VCaP (cell line): ENCODE measurements at regions not wholly inside any gene's neighbourhood (a gene's known extent, or its start where the extent isn't known, plus 50 kb on each side); places are given as distances from the start of the nearest gene placed in this dataset.

Source experiments
- H3K27ac ChIP-seq: fragments of 450-650 bp; 2 replicates; pipeline ENCODE4 v1.5.1; 2017
- TF ChIP-seq, protein P1 (sequence below): fragments of 450-650 bp; conservative IDR thresholded peaks from 2 replicates; pipeline ENCODE4 v1.5.1; 2017; ENCODE audit warnings: mild to moderate bottlenecking, moderate library complexity

- TF ChIP-seq, protein P1, sequence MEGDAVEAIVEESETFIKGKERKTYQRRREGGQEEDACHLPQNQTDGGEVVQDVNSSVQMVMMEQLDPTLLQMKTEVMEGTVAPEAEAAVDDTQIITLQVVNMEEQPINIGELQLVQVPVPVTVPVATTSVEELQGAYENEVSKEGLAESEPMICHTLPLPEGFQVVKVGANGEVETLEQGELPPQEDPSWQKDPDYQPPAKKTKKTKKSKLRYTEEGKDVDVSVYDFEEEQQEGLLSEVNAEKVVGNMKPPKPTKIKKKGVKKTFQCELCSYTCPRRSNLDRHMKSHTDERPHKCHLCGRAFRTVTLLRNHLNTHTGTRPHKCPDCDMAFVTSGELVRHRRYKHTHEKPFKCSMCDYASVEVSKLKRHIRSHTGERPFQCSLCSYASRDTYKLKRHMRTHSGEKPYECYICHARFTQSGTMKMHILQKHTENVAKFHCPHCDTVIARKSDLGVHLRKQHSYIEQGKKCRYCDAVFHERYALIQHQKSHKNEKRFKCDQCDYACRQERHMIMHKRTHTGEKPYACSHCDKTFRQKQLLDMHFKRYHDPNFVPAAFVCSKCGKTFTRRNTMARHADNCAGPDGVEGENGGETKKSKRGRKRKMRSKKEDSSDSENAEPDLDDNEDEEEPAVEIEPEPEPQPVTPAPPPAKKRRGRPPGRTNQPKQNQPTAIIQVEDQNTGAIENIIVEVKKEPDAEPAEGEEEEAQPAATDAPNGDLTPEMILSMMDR, result no peak
Observed at GRCh38 chr18:78865771-78866310, 113.8 kb upstream of the SALL3 start.

DNA sequence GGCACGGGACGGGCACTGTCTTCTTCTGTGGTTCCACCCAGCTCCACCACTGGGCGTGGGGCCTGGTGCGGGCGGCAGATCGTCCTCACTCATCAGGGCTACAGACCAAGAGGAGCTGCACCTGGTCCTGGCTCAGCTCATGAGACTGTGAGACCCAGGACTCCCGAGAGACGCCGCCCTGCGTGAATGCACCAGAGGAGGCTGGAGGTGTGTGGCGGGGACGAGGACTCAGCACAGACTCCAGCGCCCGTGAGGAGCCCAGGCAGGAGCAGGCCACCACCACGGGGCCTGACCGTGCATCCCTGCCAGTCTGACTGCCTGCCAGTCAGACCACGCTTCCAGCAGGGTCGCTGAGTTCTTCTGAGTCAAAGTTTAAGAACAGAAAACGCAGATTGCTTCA lies 112.5 kb upstream of the SALL3 start:
- no peak overlapping the region for H3K27ac ChIP-seq
- TF ChIP-seq, protein P1, result no peak

More at GRCh38 chr18:78865771-78866310, 113.8 kb upstream of the SALL3 start:
- no peak overlapping the region for H3K27ac ChIP-seq

GRCh38 chr18:78868330-78869316 lies 111.0 kb upstream of the SALL3 start:
- no peak overlapping the region for H3K27ac ChIP-seq
- TF ChIP-seq, protein P1, result no peak

DNA sequence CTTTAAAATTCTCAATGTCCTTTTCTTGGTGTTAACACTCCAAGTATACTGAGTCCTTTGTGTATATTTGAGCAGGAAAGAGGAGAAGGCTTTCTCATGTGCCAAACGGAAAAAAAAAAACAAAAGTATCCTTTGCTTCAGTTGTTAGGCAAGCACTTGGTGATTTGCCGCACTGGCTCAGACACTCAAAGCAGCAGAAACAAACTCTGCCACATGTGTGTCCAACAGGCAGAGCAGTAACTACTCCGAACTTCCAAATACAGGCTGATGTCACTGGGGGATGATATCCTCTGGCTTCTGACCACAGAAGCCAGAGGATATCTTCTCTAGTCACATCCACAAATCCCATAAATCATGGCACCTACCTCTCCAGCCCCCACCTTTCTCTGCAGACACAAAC lies 108.0 kb upstream of the SALL3 start:
- H3K27ac ChIP-seq, result no peak overlapping the region
- TF ChIP-seq, protein P1, result no peak

- TF ChIP-seq, protein P1, result no peak
- H3K27ac ChIP-seq, result no peak overlapping the region
Observed at GRCh38 chr18:78873926-78874500, 105.6 kb upstream of the SALL3 start.

DNA sequence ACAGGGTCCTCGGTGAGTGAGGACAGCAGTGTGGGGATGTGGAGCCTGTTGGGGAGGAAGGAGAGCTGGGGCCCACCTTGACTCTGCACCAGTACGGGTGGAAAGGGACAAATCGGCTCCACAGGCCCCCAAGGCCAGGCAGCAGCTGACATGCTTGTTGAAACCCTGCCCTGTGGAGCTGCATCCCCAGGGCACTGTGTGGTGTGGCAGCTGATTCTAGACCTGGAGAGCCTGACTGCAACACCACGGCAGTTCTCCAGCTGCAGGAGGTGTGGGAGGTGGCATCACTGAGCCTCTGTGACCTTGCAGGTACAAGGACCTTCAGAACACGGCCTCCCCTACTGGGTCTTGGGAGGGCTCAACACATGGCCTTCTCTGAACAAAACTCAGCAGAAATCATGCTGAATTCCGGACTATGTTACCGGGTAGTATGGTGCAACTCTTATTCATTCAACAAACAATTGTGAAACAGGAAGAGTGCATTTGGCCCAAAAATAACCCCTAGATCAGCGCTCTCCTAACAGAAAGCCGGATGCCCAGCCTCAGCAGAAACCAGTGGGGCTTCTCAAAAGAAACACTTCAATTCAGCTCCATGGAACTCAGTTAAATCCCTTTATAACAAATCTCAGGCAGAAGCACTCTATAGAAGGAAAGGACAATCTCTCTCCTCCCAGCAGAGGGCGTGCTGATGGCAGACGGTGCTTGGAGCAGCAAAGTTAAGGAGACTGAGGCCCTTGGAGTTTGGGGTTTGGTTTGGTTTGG lies 104.4 kb upstream of the SALL3 start:
- TF ChIP-seq, protein P1, result peak; percentile 85
- no peak overlapping the region for H3K27ac ChIP-seq
